GM21737 (cell line): ENCODE measurements at regions not wholly inside any gene's neighbourhood (a gene's known extent, or its start where the extent isn't known, plus 50 kb on each side); places are given as distances from the start of the nearest gene placed in this dataset.
"Not testable (repeated sequence)": the region's sequence is repeated elsewhere in the genome, so short reads cannot be mapped to it uniquely, and the experiment has no call there.

Experiments
- ATAC-seq: cut with Tn5 transposase; IDR thresholded peaks from one replicate; pipeline ENCODE4 v1.9.1; 2021; ENCODE audit warnings: mild to moderate bottlenecking, moderate library complexity; ENCODE audit not compliant: unreplicated experiment

GRCh38 chr2:185245806-185246205, 492.8 kb upstream of the FSIP2 start:
- no peak for ATAC-seq

- ATAC-seq = no peak
Observed at GRCh38 chr2:185246717-185247116, 491.9 kb upstream of the FSIP2 start.

- peak; percentile 64 for ATAC-seq
Observed at GRCh38 chr2:185255566-185255965, 483.0 kb upstream of the FSIP2 start.

- no peak for ATAC-seq
Observed at GRCh38 chr2:185265747-185266146, 472.9 kb upstream of the FSIP2 start.

GRCh38 chr2:185268651-185269050, 470.0 kb upstream of the FSIP2 start:
- no peak for ATAC-seq

GRCh38 chr2:185274718-185275484, 463.7 kb upstream of the FSIP2 start:
- no peak for ATAC-seq

- not testable (repeated sequence) for ATAC-seq
Observed at GRCh38 chr2:185275979-185276378, 462.6 kb upstream of the FSIP2 start.

GRCh38 chr2:185278761-185279160, 459.8 kb upstream of the FSIP2 start:
- ATAC-seq = no peak

- ATAC-seq = no peak
Observed at GRCh38 chr2:185279999-185280398, 458.6 kb upstream of the FSIP2 start.

GRCh38 chr2:185284696-185285095, 453.9 kb upstream of the FSIP2 start:
- no peak for ATAC-seq

- not testable (repeated sequence) for ATAC-seq
Observed at GRCh38 chr2:185290012-185290411, 448.6 kb upstream of the FSIP2 start.

- ATAC-seq = peak; percentile 95
Observed at GRCh38 chr2:185291035-185291647, 447.5 kb upstream of the FSIP2 start.

GRCh38 chr2:185299867-185300266, 438.7 kb upstream of the FSIP2 start:
- no peak for ATAC-seq

GRCh38 chr2:185306119-185306518, 432.5 kb upstream of the FSIP2 start:
- no peak for ATAC-seq

GRCh38 chr2:185316383-185316782, 422.2 kb upstream of the FSIP2 start:
- ATAC-seq = no peak

- no peak for ATAC-seq
Observed at GRCh38 chr2:185318271-185318724, 420.3 kb upstream of the FSIP2 start.

GRCh38 chr2:185335879-185336278, 402.7 kb upstream of the FSIP2 start:
- ATAC-seq = no peak

- no peak for ATAC-seq
Observed at GRCh38 chr2:185337033-185337432, 401.6 kb upstream of the FSIP2 start.

GRCh38 chr2:185338104-185338503, 400.5 kb upstream of the FSIP2 start:
- ATAC-seq = no peak

- no peak for ATAC-seq
Observed at GRCh38 chr2:185347445-185347844, 391.2 kb upstream of the FSIP2 start.

- ATAC-seq = no peak
Observed at GRCh38 chr2:185360776-185361175, 377.8 kb upstream of the FSIP2 start.

GRCh38 chr2:185372188-185372587, 366.4 kb upstream of the FSIP2 start:
- no peak for ATAC-seq
